NCI-H524 treated with DMSO at 0.1 percent for 48 hours (cell line): ENCODE measurements at regions not wholly inside any gene's neighbourhood (a gene's known extent, or its start where the extent isn't known, plus 50 kb on each side); places are given as distances from the start of the nearest gene placed in this dataset.
"Not testable (repeated sequence)": the region's sequence is repeated elsewhere in the genome, so short reads cannot be mapped to it uniquely, and the experiment has no call there.

Experiments
- DNase-seq: peaks from one replicate; lab custom pipeline; 2025; lab: John Stamatoyannopoulos, UW

- no peak for DNase-seq
These were observed 69.4 kb downstream of the SAMD9 start for GRCh38 chr7:93048136-93048930.

- no peak for DNase-seq
These were observed 70.2 kb downstream of the SAMD9 start for GRCh38 chr7:93047514-93048099.

DNA sequence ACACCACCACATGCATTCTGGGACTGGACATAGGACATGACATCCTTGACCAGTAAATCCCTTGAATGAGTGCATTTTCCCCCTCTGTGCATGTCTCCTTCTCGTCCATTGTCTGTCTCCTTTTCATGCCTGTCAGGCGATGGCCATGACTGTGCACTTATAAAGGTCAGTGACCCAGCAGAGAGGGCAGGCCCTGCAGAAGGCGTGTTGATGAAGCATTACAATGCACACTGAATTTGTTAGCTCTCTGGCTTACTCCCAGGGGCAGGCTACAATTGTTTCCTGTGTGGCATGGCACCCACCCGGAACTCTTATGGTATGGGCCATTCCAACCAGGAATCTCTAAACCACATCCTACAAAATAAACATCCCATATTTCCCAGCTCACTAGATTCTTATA, 71.1 kb downstream of the SAMD9 start:
- no peak for DNase-seq

GRCh38 chr7:93044147-93044810, 73.5 kb downstream of the SAMD9 start:
- DNase-seq: no peak

DNA sequence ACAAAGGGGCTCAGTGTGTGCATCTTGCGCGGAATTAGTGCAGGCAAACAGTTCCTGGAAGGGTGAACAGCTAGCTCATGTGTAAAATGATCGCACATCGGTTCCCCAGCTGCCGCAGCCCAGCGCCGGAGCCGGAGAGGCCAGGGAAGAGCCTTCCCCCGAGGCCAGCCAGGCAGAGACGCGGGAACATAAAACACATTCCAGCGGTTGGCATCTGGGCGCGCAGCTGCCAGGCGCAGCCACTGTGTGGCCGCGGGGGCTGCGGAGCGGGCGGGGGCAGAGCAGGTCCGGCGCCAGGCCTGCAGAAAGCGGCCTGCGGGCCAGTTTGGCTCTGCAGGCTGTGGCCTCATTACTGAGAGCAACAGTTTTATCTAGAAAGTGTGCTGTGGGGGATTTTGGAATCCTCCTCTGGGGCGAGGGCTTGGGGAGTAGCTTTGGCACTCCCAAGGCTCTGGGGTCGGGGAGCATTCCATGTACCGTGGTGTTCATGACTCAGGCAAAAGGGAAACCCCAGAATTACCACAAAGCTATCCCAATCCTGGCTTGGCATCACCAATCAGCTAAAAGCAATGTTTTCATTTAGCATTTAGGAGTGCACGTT, 74.3 kb downstream of the SAMD9 start:
- no peak for DNase-seq

- DNase-seq: no peak
These were observed 77.4 kb downstream of the SAMD9 start for GRCh38 chr7:93040355-93040754.

DNA sequence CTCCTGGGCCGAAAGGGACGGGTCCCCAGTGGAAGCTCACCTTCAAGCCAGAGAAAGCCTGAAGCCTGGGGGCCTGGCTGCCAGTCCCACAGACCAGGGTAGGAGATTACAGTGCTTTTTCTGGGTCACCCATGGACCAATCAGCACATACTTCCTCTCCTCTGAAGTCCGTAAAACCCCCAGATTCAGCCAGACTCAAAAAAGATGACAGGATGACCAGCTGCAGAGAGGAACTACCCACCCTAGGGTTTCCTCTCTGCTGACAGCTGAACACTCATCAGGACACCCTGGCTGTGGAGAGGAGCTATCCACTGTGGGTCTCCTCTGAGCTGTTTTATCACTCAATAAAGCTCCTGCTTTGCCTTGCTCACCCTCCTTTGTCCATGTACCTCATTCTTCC, 78.0 kb downstream of the SAMD9 start:
- no peak for DNase-seq

GRCh38 chr7:93039282-93039681, 78.5 kb downstream of the SAMD9 start:
- DNase-seq: no peak

DNA sequence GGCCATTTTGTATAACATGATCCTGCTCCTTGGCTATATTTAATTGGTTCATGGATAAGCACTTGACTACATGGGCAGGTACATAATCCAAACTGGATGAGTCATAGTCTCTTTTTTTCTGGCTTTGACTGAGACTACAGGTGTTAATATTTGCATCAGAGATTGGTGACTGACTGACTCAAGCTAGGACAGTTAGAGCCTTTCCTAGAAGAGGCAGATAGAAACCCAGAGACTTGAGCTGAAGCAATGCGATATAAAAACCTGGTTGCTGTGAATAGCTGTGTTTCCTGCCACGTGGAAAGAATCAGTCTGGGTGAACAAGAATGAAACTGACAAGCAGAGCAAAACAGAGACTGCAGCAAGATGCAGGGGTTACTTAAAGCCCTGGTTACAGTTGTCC, 81.0 kb downstream of the SAMD9 start:
- no peak for DNase-seq

GRCh38 chr7:93036149-93036640, 81.6 kb downstream of the SAMD9 start:
- DNase-seq: no peak

DNA sequence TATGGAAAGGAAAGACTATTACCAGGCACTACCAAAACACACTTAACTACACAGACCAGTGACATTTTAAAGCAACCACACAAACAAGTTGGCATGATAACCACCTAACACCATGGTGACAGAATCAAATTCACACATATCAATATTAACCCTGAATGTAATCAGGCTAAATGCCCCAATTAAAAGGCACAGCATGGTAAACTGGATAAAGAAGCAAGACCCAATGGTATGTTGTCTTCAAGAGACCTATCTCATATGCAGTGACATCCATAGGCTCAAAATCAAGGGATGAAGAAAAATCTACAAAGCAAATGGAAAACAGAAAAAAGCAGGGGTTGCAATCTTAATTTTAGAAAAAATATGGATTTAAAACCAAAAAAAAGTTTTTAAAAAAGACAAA, 86.0 kb downstream of the SAMD9 start:
- DNase-seq: no peak

DNA sequence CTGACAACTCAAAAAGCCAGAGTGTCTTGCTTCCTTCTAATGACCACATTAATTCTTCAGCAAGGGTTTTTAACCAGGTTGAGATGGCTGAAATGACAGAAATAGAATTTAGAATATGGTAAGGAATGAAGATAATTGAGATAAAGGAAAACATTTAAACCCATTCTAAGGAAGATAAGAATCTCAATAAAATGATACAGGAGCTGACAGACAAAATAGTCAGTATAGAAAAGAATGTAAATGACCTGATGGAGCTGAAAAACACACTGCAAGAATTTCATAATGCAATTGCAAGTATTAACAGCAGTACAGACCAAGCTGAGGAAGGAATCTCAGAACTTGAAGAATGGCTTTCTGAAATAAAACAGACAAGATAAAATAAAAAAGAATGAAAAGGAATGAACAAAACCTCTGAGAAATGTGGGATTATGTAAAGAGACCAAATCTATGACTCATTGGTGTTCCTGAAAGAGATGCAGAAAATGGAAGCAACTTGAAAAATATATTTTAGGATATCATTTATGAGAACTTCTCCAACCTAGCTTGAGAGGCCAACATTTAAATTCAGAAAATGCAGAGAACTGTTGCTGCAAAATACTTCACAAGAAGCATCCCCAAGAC, 87.1 kb downstream of the SAMD9 start:
- DNase-seq: no peak

GRCh38 chr7:93029056-93029455, 88.7 kb downstream of the SAMD9 start:
- no peak for DNase-seq

DNA sequence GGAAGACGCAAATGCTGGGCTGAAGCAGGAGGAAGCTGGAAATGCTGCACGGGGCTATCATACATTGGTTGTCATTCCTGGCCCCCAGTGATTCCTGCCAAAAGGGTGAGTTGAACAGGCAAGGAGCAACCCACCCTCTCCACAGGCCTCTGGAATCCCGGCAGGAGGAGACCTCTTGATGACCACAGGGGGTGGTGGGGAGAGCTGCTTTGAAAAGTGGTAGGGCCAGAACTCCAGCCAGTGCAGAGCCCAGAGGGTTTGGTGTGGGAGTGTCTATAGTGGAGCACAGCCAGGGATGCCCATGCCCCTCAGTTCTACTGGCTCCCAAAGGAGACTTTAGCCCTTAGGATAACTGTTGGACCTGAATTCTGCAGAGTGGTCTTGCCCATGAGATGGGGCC, 89.2 kb downstream of the SAMD9 start:
- no peak for DNase-seq

DNA sequence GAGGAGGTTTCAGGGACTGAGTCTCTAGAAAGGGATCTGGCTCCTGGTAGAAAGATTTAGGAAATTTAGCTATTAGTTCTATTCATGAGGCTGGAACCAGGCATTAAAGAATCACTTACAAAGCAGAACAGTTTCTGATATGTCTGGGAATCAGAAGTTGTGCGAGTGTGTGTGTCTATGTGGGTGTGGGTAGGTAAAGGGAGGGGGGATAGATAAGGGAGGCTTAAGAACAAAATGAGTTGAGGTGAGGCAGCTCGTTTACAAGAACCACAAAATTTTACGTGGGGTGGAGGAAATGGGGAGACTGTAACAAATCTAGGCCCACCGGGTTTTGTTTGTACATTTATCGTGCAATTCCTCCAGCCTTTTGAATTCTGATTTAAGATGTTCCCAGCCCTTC, 90.7 kb downstream of the SAMD9 start:
- no peak for DNase-seq

DNA sequence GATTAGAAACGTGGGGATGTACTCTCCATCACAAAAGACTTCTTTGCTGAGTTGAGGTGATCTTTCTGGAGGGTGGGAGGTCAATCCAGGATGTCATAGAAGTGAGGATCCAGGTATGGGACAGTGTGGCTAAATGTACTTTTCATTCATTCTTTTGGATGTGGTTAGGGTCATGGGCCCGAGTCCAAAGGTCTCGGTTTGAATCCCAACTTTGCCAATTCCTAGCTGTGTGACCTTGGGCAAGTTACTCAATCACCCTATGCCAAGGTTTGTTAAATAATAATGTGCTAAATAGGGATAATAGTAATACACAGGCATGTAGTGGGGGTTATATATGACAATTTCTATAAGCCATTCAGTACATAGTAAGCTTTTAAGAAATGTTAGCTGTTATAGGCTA, 91.4 kb downstream of the SAMD9 start:
- no peak for DNase-seq

- no peak for DNase-seq
These were observed 92.4 kb downstream of the SAMD9 start for GRCh38 chr7:93025389-93025788.

DNA sequence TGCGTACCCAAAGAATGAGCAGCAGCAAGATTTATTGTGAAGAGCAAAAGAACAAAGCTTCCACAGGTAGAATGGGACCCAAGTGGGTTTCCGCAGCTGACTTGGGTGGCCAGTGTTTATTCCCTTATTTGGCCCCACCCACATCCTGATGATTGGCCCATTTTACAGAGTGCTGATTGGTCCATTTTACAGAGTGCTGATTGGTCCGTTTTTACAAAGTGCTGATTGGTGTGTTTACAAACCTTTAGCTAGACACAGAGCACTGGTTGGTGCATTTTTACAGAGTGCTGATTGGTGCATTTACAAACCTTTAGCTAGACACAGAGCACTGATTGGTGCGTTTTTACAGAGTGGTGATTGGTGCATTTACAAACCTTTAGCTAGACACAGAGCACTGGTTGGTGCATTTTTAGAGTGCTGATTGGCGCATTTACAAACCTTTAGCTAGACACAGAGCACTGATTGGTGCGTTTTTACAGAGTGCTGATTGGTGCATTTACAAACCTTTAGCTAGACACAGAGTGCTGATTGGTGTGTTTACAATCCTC, 94.8 kb downstream of the SAMD9 start:
- not testable (repeated sequence) for DNase-seq

- no peak for DNase-seq
These were observed 96.0 kb downstream of the SAMD9 start for GRCh38 chr7:93021748-93022147.

DNA sequence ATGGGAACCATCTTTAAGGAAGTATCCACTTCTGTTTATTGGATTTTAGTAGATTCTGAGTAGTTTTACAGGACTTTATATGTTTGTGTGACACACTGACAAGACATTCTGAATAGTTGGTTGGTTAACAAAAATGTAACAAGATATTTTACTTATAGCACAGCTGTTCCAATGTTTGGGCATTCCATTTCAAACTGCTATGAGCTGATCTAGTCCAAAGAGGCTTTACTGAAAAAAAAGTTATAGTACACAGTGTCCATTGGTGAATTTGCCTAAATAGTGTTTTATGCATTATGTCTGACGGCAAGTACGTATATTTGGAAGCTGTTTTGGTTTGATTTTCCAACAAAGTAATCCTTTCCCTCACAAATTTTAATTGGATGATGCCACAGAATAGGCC, 99.1 kb downstream of the SAMD9 start:
- DNase-seq: no peak

GRCh38 chr7:93016681-93017381, 100.9 kb downstream of the SAMD9 start:
- DNase-seq: no peak
